CD14-positive monocyte (primary cell): ENCODE measurements at regions not wholly inside any gene's neighbourhood (a gene's known extent, or its start where the extent isn't known, plus 50 kb on each side); places are given as distances from the start of the nearest gene placed in this dataset.

Experiments
- DNase-seq, 3 donors: peaks; one replicate each; pipeline ENCODE4 v3.0.0-alpha.2; 2011 to 2022
- H2AFZ ChIP-seq: 2 replicates; pipeline ENCODE4 v1.6.0; 2012; ENCODE audit warnings: mild to moderate bottlenecking, low read depth, low read length, inconsistent platforms; ENCODE audit not compliant: insufficient read depth, poor library complexity, severe bottlenecking
- H3K27ac ChIP-seq, 2 donors: 1 replicate in 1 of 2; 2 replicates in 1 of 2; pipeline ENCODE4 v1.5.1; 2012 to 2013; ENCODE audit warnings: low read length in 2 of 2, control low read depth in 1 of 2, inconsistent platforms in 1 of 2, low read depth in 1 of 2, mild to moderate bottlenecking in 1 of 2
- H3K27me3 ChIP-seq, 2 donors: one replicate each; pipeline versions ENCODE4 v1.6.0 to v1.6.1; 2011 to 2013; ENCODE audit warnings: low read length in 2 of 2; ENCODE audit not compliant: control insufficient read depth in 2 of 2, insufficient read depth in 2 of 2
- H3K36me3 ChIP-seq, 2 donors: replicated peaks in 1 of 2; 1 replicate in 1 of 2; 2 replicates in 1 of 2; pipeline versions ENCODE4 v1.5.1 to v1.6.1; 2012 to 2013; ENCODE audit warnings: low read length in 2 of 2, control low read depth in 1 of 2, inconsistent platforms in 1 of 2, mild to moderate bottlenecking in 1 of 2; ENCODE audit not compliant: insufficient read depth in 2 of 2, control insufficient read depth in 1 of 2
- H3K4me1 ChIP-seq, 2 donors: 1 replicate in 1 of 2; 2 replicates in 1 of 2; pipeline versions ENCODE4 v1.5.1 to v1.6.1; 2012 to 2013; ENCODE audit warnings: low read length in 2 of 2, control low read depth in 1 of 2, inconsistent platforms in 1 of 2, mild to moderate bottlenecking in 1 of 2, moderate library complexity in 1 of 2; ENCODE audit not compliant: insufficient read depth in 2 of 2, control insufficient read depth in 1 of 2
- H3K4me2 ChIP-seq: replicated peaks from 2 replicates; pipeline ENCODE3; 2012; ENCODE audit warnings: low read length, moderate library complexity, mild to moderate bottlenecking; ENCODE audit not compliant: poor library complexity, severe bottlenecking; ENCODE audit errors: extremely low read depth
- H3K4me3 ChIP-seq, 3 experiments: fragments of 200-600 bp in 1 of 3; sonication (generic) in 1 of 3; replicated peaks in 1 of 3; 1 replicate in 2 of 3; 2 replicates in 1 of 3; pipeline ENCODE4 v1.5.1; 2011 to 2013; ENCODE audit warnings: low read length in 3 of 3, mild to moderate bottlenecking in 3 of 3, control low read depth in 2 of 3, low read depth in 2 of 3, inconsistent platforms in 1 of 3, moderate library complexity in 1 of 3
- H3K79me2 ChIP-seq: 2 replicates; pipeline ENCODE4 v1.6.0; 2012; ENCODE audit warnings: mild to moderate bottlenecking, control low read depth, inconsistent platforms, low read length, moderate library complexity; ENCODE audit not compliant: insufficient read depth
- H3K9ac ChIP-seq: 2 replicates; pipeline ENCODE4 v1.6.0; 2017; ENCODE audit warnings: low read length, mild to moderate bottlenecking; ENCODE audit not compliant: insufficient read depth, poor library complexity, severe bottlenecking
- H3K9me3 ChIP-seq, 2 donors: replicated peaks in 1 of 2; 1 replicate in 1 of 2; 2 replicates in 1 of 2; pipeline versions ENCODE4 v1.5.1 to v1.6.1; 2012 to 2013; ENCODE audit warnings: low read length in 2 of 2, control low read depth in 1 of 2; ENCODE audit not compliant: control insufficient read depth in 1 of 2, insufficient read depth in 1 of 2
- H4K20me1 ChIP-seq: 2 replicates; pipeline ENCODE4 v1.6.0; 2012; ENCODE audit warnings: mild to moderate bottlenecking, low read length, control low read depth, moderate library complexity; ENCODE audit not compliant: insufficient read depth
- H3K27ac Mint-ChIP-seq, 7 donors: one replicate each; pipeline ENCODE4 v1.8.0; 2020; ENCODE audit warnings: mild to moderate bottlenecking in 7 of 7, mixed read lengths in 7 of 7, moderate library complexity in 6 of 7, inconsistent platforms in 2 of 7
- H3K27me3 Mint-ChIP-seq, 3 donors: one replicate each; pipeline ENCODE4 v1.8.0; 2021 to 2022; ENCODE audit warnings: low read depth in 3 of 3, mild to moderate bottlenecking in 3 of 3, mixed read lengths in 3 of 3, moderate library complexity in 3 of 3, inconsistent platforms in 1 of 3
- H3K36me3 Mint-ChIP-seq, 2 donors: one replicate each; pipeline ENCODE4 v1.8.0; 2020; ENCODE audit warnings: mixed read lengths in 2 of 2, inconsistent platforms in 1 of 2, mild to moderate bottlenecking in 1 of 2
- H3K4me1 Mint-ChIP-seq: one replicate; pipeline ENCODE4 v1.8.0; 2020; ENCODE audit warnings: mild to moderate bottlenecking, mixed read lengths
- H3K4me3 Mint-ChIP-seq, 2 donors: one replicate each; pipeline ENCODE4 v1.8.0; 2020; ENCODE audit warnings: mild to moderate bottlenecking in 2 of 2, mixed read lengths in 2 of 2, moderate library complexity in 1 of 2
- H3K9me3 Mint-ChIP-seq, 7 donors: one replicate each; pipeline ENCODE4 v1.8.0; 2020 to 2022; ENCODE audit warnings: mixed read lengths in 7 of 7, mild to moderate bottlenecking in 6 of 7, moderate library complexity in 6 of 7, inconsistent platforms in 2 of 7
- WGBS: methylation state at CpG from one replicate; pipeline ENCODE4 v1.1.5; 2013; ENCODE audit warnings: missing lambda C conversion rate; ENCODE audit not compliant: insufficient coverage; 5-methylcytosine and 5-hydroxymethylcytosine counted together
- intact Hi-C, 2 donors: fragments of 100-400 bp; cut with micrococcal nuclease; formaldehyde crosslinking; loops; one replicate each; pipeline versions ENCODE4 v1.15.0 to v1.15.1; 2023
- TF ChIP-seq, protein P1 (sequence below): fragments of 200-600 bp; IDR thresholded peaks from one replicate; pipeline ENCODE4 v1.8.0; 2022; ENCODE audit warnings: antibody characterized with exemption, mild to moderate bottlenecking

GRCh38 chr19:31986951-31987350, 358.5 kb upstream of the ZNF507 start:
- Histone ChIP-seq H3K9me3 (peaks cover 11 to 26% of the 10 kb centered on the region in 2 donors), H2AFZ (no peak overlapping the region), H3K36me3 (no peaks in the 10 kb centered on the region), H3K27ac (no peak overlapping the region), H3K4me2 (no peak overlapping the region), H3K27me3 (no peaks in the 10 kb centered on the region), H3K4me1 (no peaks in the 10 kb centered on the region), H4K20me1 (no peaks in the 10 kb centered on the region), H3K79me2 (no peaks in the 10 kb centered on the region), H3K4me3 (no peak overlapping the region), H3K9ac (no peak overlapping the region)
- H3K36me3 Mint-ChIP-seq = no peaks in the 10 kb centered on the region
- peaks cover 2 to 5% (median 2%) of the 10 kb centered on the region in 3 donors for H3K27me3 Mint-ChIP-seq
- intact Hi-C loops = no loop called here
- H3K9me3 Mint-ChIP-seq = peaks cover 7 to 31% (median 13%) of the 10 kb centered on the region in 7 donors
- TF ChIP-seq, protein P1, sequence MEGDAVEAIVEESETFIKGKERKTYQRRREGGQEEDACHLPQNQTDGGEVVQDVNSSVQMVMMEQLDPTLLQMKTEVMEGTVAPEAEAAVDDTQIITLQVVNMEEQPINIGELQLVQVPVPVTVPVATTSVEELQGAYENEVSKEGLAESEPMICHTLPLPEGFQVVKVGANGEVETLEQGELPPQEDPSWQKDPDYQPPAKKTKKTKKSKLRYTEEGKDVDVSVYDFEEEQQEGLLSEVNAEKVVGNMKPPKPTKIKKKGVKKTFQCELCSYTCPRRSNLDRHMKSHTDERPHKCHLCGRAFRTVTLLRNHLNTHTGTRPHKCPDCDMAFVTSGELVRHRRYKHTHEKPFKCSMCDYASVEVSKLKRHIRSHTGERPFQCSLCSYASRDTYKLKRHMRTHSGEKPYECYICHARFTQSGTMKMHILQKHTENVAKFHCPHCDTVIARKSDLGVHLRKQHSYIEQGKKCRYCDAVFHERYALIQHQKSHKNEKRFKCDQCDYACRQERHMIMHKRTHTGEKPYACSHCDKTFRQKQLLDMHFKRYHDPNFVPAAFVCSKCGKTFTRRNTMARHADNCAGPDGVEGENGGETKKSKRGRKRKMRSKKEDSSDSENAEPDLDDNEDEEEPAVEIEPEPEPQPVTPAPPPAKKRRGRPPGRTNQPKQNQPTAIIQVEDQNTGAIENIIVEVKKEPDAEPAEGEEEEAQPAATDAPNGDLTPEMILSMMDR = no peak
- no peaks in the 10 kb centered on the region for H3K4me1 Mint-ChIP-seq
- 40% methylated on average over 1 of the region's 1 CpG for WGBS
- H3K27ac Mint-ChIP-seq = no peak overlapping the region
- H3K4me3 Mint-ChIP-seq = no peak overlapping the region
- no peak for DNase-seq

DNA sequence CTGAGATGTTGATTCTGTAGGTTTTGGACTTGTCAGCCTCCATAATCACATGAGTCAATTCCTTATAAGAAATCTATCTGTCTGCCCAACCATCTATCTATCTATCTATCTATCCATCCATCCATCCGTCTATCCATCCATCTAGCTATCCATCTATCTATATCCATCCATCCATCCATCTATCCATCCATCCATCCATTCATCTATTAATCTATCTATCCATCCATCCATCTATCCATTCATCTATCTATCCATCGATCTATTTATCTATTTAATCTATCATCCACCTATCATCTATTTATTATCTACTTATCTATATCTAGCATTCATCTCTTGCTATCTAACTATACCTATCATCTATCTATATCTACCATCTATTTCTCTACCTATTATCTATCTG, 357.2 kb upstream of the ZNF507 start:
- no peak for DNase-seq
- H2AFZ ChIP-seq = no peak overlapping the region
- TF ChIP-seq, protein P1 = no peak
- Mint-ChIP-seq H3K27me3 (peaks cover 2 to 5% (median 2%) of the 10 kb centered on the region in 3 donors), H3K4me1 (no peaks in the 10 kb centered on the region), H3K36me3 (no peaks in the 10 kb centered on the region), H3K9me3 (peaks cover 9 to 32% (median 13%) of the 10 kb centered on the region in 7 donors), H3K27ac (no peak overlapping the region), H3K4me3 (no peak overlapping the region)
- no peak overlapping the region for H3K27ac ChIP-seq
- H3K4me2 ChIP-seq = no peak overlapping the region
- no peak overlapping the region for H3K4me3 ChIP-seq
- intact Hi-C loops = no loop called here
- H3K27me3 ChIP-seq = no peaks in the 10 kb centered on the region
- WGBS = 100% methylated on average over 2 of the region's 2 CpGs
- no peaks in the 10 kb centered on the region for H3K4me1 ChIP-seq
- peaks cover 11 to 26% of the 10 kb centered on the region in 2 donors for H3K9me3 ChIP-seq
- no peaks in the 10 kb centered on the region for H3K79me2 ChIP-seq
- no peaks in the 10 kb centered on the region for H4K20me1 ChIP-seq
- H3K36me3 ChIP-seq = no peaks in the 10 kb centered on the region
- H3K9ac ChIP-seq = no peak overlapping the region
